Suprapubic skin (tissue), 4 donors: ENCODE measurements at regions not wholly inside any gene's neighbourhood (a gene's known extent, or its start where the extent isn't known, plus 50 kb on each side); places are given as distances from the start of the nearest gene placed in this dataset.

Experiments used
- EP300 ChIP-seq: sonication (generic); formaldehyde crosslinking; IDR thresholded peaks from one replicate; pipeline ENCODE4 v1.6.1; 2017; ENCODE audit warnings: antibody characterized with exemption
- POLR2A ChIP-seq, 2 donors: fragments of 450-650 bp; IDR thresholded peaks; one replicate each; pipeline ENCODE4 v1.6.1; 2017; ENCODE audit warnings: antibody characterized with exemption in 2 of 2, mild to moderate bottlenecking in 2 of 2, moderate library complexity in 2 of 2
- POLR2AphosphoS5 ChIP-seq, 3 donors: sonication (generic); formaldehyde crosslinking; IDR thresholded peaks; one replicate each; pipeline ENCODE4 v1.6.1; 2017; ENCODE audit warnings: antibody characterized with exemption in 3 of 3
- TF ChIP-seq, protein P1 (sequence below), 2 donors: fragments of 200-600 bp in 1 of 2; fragments of 450-650 bp in 1 of 2; sonication (generic) in 1 of 2; IDR thresholded peaks; one replicate each; pipeline ENCODE4 v1.5.1; 2016 to 2019; ENCODE audit warnings: antibody characterized with exemption in 2 of 2, mild to moderate bottlenecking in 1 of 2, moderate library complexity in 1 of 2

DNA sequence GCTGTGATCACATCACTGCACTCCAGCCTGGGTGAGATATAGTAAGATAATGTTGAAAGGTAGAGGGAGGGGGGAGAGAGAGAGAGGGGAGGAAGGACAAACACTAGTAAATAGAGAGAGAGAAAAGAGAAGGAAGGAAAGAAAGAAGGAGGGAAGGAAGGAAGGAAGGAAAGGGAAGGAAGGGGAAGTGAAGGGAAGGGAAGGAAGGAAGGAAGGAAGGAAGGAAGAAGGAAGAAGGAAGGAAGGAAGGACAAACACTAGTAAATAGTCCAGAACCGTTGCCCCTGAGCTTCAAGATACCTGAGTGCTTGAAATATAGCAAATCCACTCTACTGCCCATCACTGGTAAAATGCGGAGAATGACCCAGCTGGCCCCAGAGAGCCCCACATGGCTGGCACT lies 156.5 kb upstream of the ZNF507 start:
- TF ChIP-seq, protein P1, sequence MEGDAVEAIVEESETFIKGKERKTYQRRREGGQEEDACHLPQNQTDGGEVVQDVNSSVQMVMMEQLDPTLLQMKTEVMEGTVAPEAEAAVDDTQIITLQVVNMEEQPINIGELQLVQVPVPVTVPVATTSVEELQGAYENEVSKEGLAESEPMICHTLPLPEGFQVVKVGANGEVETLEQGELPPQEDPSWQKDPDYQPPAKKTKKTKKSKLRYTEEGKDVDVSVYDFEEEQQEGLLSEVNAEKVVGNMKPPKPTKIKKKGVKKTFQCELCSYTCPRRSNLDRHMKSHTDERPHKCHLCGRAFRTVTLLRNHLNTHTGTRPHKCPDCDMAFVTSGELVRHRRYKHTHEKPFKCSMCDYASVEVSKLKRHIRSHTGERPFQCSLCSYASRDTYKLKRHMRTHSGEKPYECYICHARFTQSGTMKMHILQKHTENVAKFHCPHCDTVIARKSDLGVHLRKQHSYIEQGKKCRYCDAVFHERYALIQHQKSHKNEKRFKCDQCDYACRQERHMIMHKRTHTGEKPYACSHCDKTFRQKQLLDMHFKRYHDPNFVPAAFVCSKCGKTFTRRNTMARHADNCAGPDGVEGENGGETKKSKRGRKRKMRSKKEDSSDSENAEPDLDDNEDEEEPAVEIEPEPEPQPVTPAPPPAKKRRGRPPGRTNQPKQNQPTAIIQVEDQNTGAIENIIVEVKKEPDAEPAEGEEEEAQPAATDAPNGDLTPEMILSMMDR (IDR thresholded peaks at IDR 0.05): no peak
- TF ChIP-seq POLR2A (IDR thresholded peaks at IDR 0.05): no peak
- no peak for TF ChIP-seq EP300
- no peak for TF ChIP-seq POLR2AphosphoS5 (IDR thresholded peaks at IDR 0.05)
